Kidney epithelial cell (primary cell): ENCODE measurements at regions not wholly inside any gene's neighbourhood (a gene's known extent, or its start where the extent isn't known, plus 50 kb on each side); places are given as distances from the start of the nearest gene placed in this dataset.

Experiments
- DNase-seq: peaks from one replicate; pipeline ENCODE4 v3.0.0-alpha.2; 2010; ENCODE audit warnings: low read depth
- H3K27me3 ChIP-seq: 2 replicates; pipeline ENCODE4 v1.6.0; 2011; ENCODE audit warnings: low read length; ENCODE audit not compliant: control insufficient read depth, insufficient read depth
- H3K36me3 ChIP-seq: 2 replicates; pipeline ENCODE4 v1.5.1; 2011; ENCODE audit warnings: low read length; ENCODE audit not compliant: control insufficient read depth, insufficient read depth
- H3K4me3 ChIP-seq: 2 replicates; pipeline ENCODE4 v1.5.1; 2011; ENCODE audit warnings: low read depth, mild to moderate bottlenecking, control low read depth, low read length
- CTCF ChIP-seq: IDR thresholded peaks from 2 replicates; pipeline ENCODE4 v1.5.1; 2011; ENCODE audit warnings: mild to moderate bottlenecking, moderate library complexity, low read length, control low read depth, inconsistent platforms; ENCODE audit not compliant: insufficient read depth, poor library complexity, severe bottlenecking

DNA sequence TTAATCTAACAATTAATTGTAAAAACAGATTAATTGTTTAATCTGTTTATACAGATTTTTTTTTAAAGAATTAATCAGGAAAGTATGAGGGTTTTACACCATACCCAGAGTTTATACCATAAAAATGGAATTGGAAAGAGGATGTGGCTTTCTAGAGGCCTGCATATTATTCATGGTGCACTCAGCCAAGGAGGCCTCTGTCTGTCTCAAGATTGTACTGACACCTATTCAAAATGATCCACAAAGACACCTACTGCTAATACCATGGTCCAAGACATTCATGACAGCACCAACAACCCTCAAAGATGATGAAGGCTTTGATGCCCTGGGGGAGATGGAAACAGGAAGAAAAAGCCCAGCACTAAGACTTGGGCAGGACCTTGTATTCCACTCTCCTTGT, 58.1 kb upstream of the MAST4 start:
- Histone ChIP-seq H3K36me3 (no peaks in the 10 kb centered on the region), H3K4me3 (no peak overlapping the region), H3K27me3 (no peaks in the 10 kb centered on the region)
- no peak for TF ChIP-seq CTCF
- DNase-seq, result no peak

GRCh38 chr5:66538531-66538930, 57.7 kb upstream of the MAST4 start:
- no peaks in the 10 kb centered on the region for H3K27me3 ChIP-seq
- H3K36me3 ChIP-seq, result no peaks in the 10 kb centered on the region
- H3K4me3 ChIP-seq, result no peak overlapping the region
- no peak for DNase-seq
- no peak for TF ChIP-seq CTCF

- no peaks in the 10 kb centered on the region for H3K27me3 ChIP-seq
- TF ChIP-seq CTCF, result no peak
- DNase-seq, result no peak
These were observed 56.1 kb upstream of the MAST4 start for GRCh38 chr5:66540078-66540477.

DNA sequence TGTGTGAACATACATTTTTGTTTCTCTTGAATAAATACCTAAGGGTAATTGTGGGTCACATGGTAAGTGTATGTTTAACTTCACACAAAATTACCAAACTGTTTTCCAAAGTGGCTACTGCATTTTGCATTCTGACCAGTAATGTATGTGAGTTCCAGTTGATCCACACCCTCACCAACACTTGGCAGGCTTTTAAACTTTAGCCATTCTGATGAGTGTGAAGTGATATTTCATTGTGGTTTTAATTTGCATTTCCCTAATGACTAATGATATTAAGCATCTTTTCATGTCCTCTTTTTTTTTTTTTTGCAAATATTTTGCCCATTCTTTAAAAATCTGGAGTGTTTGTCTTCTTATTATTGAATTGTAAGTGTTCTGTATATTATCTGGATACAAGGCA, 53.5 kb upstream of the MAST4 start:
- H3K36me3 ChIP-seq, result no peaks in the 10 kb centered on the region
- H3K27me3 ChIP-seq, result no peaks in the 10 kb centered on the region
- TF ChIP-seq CTCF, result no peak
- no peak overlapping the region for H3K4me3 ChIP-seq
- no peak for DNase-seq

More at GRCh38 chr5:66540078-66540477, 56.1 kb upstream of the MAST4 start:
- H3K36me3 ChIP-seq, result no peaks in the 10 kb centered on the region
- H3K4me3 ChIP-seq, result no peak overlapping the region
